ENCODE measurements at regions not wholly inside any gene's neighbourhood (a gene's known extent, or its start where the extent isn't known, plus 50 kb on each side); places are given as distances from the start of the nearest gene placed in this dataset.

DNA sequence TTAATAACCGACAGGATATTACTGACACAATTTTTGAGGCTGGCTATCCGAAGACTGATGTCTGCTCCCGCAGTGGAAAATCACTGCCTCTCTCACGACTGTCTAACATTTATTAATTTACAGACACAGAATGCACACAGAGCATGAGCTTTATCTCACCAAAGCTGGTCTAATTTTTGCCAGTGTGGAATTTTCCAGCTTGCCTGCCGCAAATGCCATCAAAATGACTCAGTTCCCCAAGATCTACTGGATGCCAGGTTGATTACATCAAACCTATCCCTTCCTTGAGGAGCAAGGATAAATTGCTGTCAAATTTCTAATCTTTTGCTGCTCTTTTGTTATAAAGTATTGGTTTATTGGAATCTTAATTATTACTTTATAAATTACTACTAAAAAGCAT is 1775.1 kb upstream of the PCDH20 start:
- H3K9me3 ChIP-seq, result no peaks in the 10 kb centered on the region
- H3K36me3 ChIP-seq, result no peaks in the 10 kb centered on the region
- in situ Hi-C loops (cut with MboI; ENCODE audit: low sequenced_read_pairs in 4 of 4), result no loop called here
- no peak for ATAC-seq
- H3K27me3 ChIP-seq, result no peaks in the 10 kb centered on the region
- no peak overlapping the region for H3K4me3 ChIP-seq
- H3K27ac ChIP-seq, result no peak overlapping the region
- no peaks in the 10 kb centered on the region for H3K4me1 ChIP-seq
- no peak for DNase-seq
- TF ChIP-seq POLR2A (IDR thresholded peaks at IDR 0.05) (no peak), CTCF (IDR thresholded peaks at IDR 0.05 in 4 of 5, conservative IDR thresholded peaks at IDR 0.05 in 1 of 5) (no peak)
- intact Hi-C loops (cut with DNase I; ENCODE audit: low total_unique reads), result no loop called here

- in situ Hi-C loops (cut with MboI; ENCODE audit: low sequenced_read_pairs in 4 of 4), result no loop called here
- no peaks in the 10 kb centered on the region for H3K9me3 ChIP-seq
These were observed 1774.6 kb upstream of the PCDH20 start for GRCh38 chr13:63190219-63190618.

GRCh38 chr13:63189712-63190111 is 1774.1 kb upstream of the PCDH20 start:
- Histone ChIP-seq H3K4me1 (no peaks in the 10 kb centered on the region), H3K27me3 (no peaks in the 10 kb centered on the region), H3K27ac (no peak overlapping the region), H3K9me3 (no peaks in the 10 kb centered on the region), H3K4me3 (no peak overlapping the region), H3K36me3 (no peaks in the 10 kb centered on the region)
- intact Hi-C loops (cut with DNase I; ENCODE audit: low total_unique reads) (no loop called here), in situ Hi-C loops (cut with MboI; ENCODE audit: low sequenced_read_pairs in 4 of 4) (no loop called here)
- TF ChIP-seq POLR2A (IDR thresholded peaks at IDR 0.05), result no peak
- TF ChIP-seq CTCF (IDR thresholded peaks at IDR 0.05 in 4 of 5, conservative IDR thresholded peaks at IDR 0.05 in 1 of 5), result no peak
- ATAC-seq (no peak), DNase-seq (no peak)

More at GRCh38 chr13:63190219-63190618, 1774.6 kb upstream of the PCDH20 start:
- H3K27me3 ChIP-seq, result no peaks in the 10 kb centered on the region
- DNase-seq (no peak), ATAC-seq (no peak)
- H3K4me3 ChIP-seq, result no peak overlapping the region
- H3K36me3 ChIP-seq, result no peaks in the 10 kb centered on the region
- no peaks in the 10 kb centered on the region for H3K4me1 ChIP-seq
- H3K27ac ChIP-seq, result no peak overlapping the region
- intact Hi-C loops (cut with DNase I; ENCODE audit: low total_unique reads), result no loop called here
- TF ChIP-seq POLR2A (IDR thresholded peaks at IDR 0.05) (no peak), CTCF (IDR thresholded peaks at IDR 0.05 in 4 of 5, conservative IDR thresholded peaks at IDR 0.05 in 1 of 5) (no peak)

- DNase-seq (no peak), ATAC-seq (no peak)
- intact Hi-C loops (cut with DNase I; ENCODE audit: low total_unique reads), result no loop called here
- in situ Hi-C loops (cut with MboI; ENCODE audit: low sequenced_read_pairs in 4 of 4), result no loop called here
- Histone ChIP-seq H3K9me3 (no peaks in the 10 kb centered on the region), H3K36me3 (no peaks in the 10 kb centered on the region), H3K4me3 (no peak overlapping the region), H3K27me3 (no peaks in the 10 kb centered on the region), H3K27ac (no peak overlapping the region), H3K4me1 (no peaks in the 10 kb centered on the region)
- TF ChIP-seq POLR2A (IDR thresholded peaks at IDR 0.05) (no peak), CTCF (IDR thresholded peaks at IDR 0.05 in 4 of 5, conservative IDR thresholded peaks at IDR 0.05 in 1 of 5) (no peak)
These were observed 1769.0 kb upstream of the PCDH20 start for GRCh38 chr13:63184693-63185092.

GRCh38 chr13:63175536-63175935 is 1759.9 kb upstream of the PCDH20 start:
- Histone ChIP-seq H3K27ac (no peak overlapping the region), H3K4me3 (no peak overlapping the region), H3K36me3 (no peaks in the 10 kb centered on the region), H3K9me3 (no peaks in the 10 kb centered on the region), H3K4me1 (no peaks in the 10 kb centered on the region), H3K27me3 (no peaks in the 10 kb centered on the region)
- intact Hi-C loops (cut with DNase I; ENCODE audit: low total_unique reads) (no loop called here), in situ Hi-C loops (cut with MboI; ENCODE audit: low sequenced_read_pairs in 4 of 4) (no loop called here)
- TF ChIP-seq POLR2A (IDR thresholded peaks at IDR 0.05) (no peak), CTCF (IDR thresholded peaks at IDR 0.05 in 4 of 5, conservative IDR thresholded peaks at IDR 0.05 in 1 of 5) (no peak)
- no peak for ATAC-seq
- no peak for DNase-seq

Data from gastrocnemius medialis (tissue), 4 donors.